Caki2 (cell line): ENCODE measurements at regions not wholly inside any gene's neighbourhood (a gene's known extent, or its start where the extent isn't known, plus 50 kb on each side); places are given as distances from the start of the nearest gene placed in this dataset.

Experiments
- DNase-seq: peaks from one replicate; pipeline ENCODE4 v3.0.0-alpha.2; 2015; ENCODE audit warnings: low read depth
- in situ Hi-C: cut with HindIII; loops from 2 replicates; pipeline ENCODE4 v1.10.0; 2016; ENCODE audit warnings: low sequenced_read_pairs, low pct_unique_long_range_greater_than_20kb, mixed read lengths

DNA sequence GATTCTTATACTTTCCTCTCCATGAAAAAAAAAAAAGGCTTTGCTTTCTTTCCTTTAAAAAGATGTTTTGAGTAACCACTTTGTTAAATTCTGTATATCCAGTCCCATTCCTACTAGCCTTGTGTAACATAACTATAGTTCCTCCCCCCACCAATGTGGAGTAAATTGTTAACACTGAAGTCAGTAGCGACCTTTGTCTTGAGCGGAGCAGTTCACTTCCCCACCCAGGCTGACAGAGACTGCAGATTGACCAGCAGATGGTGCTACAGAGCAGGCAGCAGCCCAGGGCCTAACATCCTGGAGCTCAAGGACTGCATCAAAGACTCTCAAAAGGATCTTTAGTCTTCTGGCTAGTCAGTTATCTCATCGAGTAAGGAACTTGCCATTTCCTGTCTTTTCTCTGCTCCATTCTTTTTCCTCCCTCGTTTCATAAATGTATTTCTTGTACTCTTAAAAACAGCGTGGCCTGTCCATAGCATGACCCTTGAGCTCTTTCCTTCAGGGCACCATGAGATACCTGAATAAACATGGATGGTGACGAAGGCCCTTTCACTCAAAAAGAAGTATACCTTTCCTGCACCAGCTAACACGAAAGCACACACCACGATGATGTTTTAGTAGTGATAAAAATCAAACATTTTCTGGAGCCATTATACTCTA, 503.5 kb upstream of the PKN2 start:
- DNase-seq, result peak; percentile 41
- in situ Hi-C loops, result no loop called here

DNA sequence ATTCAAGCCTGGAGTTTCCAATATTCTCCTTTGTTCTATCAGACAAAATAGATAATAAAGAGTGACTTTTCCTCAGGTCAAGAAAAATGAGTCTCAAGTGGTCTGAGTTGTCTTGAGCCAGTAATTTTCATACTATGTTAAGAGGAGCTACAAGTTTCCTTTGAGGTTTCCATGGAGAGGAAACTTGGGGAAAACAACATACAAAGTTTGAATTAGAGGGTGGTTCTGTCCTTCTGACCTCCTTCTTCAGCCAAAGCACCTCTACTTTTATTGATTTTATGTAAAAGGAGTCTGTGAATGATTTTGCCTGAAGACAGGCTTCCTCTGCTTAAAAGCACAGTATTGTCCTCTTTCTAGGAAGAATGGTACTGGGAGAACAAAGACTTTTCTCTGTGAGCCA, 497.2 kb upstream of the PKN2 start:
- DNase-seq, result no peak
- in situ Hi-C loops, result no loop called here

DNA sequence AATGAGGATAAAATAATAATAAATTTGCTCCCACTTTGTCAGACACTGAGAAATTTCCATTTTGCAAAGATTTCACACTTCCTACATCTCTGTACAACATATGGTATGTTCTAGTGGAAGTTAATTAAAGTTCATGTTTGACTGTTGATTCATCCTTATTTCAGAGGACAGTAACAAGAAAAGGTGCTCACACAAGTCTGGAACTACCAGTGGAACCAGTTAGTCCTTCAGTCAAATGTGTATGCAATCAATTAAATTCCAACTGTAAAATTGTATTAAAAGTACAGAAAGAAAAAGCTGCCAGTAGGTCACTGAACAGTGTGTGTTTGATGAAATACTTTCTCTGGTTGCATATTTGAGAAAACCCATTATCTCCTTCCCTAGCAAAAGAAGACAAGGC, 496.0 kb upstream of the PKN2 start:
- in situ Hi-C loops, result no loop called here
- DNase-seq, result no peak

DNA sequence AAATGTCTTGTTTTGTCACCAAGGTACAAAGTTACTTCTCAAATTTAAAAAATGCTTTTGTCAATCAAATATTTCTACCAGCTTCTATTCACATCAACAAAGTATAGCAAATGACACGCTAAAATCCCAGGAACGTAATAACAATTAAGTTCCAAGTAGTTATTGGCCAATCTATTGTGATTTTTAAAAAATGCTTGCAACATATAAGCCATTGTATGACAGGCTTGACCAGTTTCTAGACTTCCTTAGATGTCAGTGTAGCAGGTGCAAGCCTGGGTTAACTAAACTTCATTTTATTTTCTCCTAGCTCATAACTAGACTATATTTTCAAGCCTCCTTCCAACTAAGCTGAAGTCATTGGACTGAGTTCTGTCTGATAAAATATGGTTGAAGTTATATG, 494.5 kb upstream of the PKN2 start:
- no peak for DNase-seq
- in situ Hi-C loops, result no loop called here

DNA sequence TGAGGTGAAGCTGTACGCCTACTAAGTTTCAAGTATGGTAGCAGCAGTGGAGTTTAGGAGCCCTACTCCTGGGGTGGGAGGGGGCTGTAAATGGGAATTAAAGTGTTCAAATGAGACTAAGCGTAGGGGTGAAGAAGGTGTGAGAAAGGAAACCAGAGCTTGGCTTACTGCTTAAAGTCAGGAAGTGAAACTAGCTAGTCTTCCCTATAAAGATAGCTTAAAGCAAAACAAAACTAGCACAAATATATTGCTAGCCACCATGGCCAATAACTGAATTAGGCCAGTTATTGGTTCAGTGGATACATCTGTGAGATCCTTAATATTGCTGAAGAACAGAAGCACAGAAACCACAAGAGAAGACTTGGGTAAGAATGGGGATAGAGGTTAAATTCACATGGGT, 492.2 kb upstream of the PKN2 start:
- no peak for DNase-seq
- in situ Hi-C loops, result no loop called here

DNA sequence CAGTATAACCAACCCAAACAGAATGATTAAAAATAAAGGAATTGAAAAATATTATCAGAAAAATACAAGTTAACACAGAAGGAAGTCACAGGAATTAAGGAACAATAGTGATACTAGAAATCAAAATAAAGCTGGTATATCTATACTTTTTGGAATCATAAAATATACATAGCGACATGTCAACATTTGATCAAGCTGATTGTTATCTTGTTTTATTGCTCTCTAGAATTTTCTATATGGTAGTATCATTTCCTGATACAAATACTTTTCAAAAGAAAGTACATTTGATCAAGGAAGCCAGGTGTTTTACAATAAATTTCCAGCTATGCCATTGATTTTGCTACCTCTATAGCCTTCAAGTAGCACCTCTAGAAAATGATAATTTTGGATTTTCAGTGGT, 489.5 kb upstream of the PKN2 start:
- in situ Hi-C loops, result no loop called here
- no peak for DNase-seq

DNA sequence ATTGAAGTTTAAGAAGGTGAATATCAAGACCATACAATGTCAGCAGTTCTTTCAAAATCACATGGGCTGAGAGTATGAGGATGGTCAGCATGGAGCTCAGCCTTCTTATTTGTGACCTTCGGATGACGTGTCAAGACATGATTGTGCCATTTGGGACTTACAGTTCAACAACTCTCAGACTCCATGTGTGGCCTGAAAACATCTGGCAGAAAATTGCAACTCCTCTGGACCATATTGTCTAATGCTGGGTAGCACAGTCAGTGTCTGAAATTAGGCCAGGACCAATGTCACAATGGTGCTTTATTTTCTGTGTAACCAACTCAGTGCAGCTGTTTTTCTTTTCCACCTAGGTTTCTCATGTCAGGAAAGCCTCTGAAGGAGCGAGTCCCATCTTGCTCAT, 483.5 kb upstream of the PKN2 start:
- in situ Hi-C loops, result no loop called here
- DNase-seq, result no peak

DNA sequence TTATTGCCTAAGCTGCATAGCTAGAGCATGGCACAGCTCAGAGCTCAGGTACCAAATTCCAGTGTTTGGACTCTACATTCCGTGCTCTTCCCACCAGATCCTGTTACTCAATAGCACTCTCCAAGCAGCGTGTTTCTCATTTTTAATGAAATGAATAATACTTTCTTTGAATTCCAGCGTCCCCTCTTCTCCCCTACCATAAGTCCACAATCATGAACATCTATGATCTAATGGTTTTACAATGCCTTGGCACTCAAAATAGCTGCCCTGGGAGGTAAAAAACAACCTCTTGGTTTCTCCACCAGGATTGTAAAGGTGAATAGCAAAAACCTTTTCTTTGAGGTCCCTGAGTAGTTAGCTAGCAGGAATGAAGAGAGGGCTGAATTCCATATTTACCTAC, 480.0 kb upstream of the PKN2 start:
- no peak for DNase-seq
- in situ Hi-C loops, result no loop called here

DNA sequence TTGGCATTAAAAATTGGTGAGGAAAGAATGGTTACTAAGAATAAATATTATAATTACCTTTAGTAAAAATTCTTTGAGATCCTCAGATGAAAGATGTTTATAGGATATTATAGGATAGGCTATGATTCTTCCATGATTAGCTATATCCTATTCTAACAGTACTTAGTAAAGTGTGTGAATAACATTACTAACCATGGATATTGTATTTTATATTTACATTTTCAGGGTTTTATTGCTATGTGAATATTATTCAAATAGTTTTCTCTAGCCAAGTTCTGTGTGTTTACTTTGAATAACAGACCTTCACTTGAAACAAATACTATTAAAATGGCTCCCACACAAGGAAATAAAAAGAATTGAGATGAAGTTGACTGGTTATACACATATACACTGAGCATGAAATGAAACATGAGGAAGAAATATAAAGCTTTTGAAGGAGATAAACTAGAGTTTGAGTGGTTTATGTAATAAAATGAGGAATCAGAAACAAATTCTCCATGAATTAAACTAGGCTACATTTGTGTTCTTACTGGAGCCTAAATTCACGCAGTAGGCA, 479.4 kb upstream of the PKN2 start:
- in situ Hi-C loops, result no loop called here
- DNase-seq, result no peak

DNA sequence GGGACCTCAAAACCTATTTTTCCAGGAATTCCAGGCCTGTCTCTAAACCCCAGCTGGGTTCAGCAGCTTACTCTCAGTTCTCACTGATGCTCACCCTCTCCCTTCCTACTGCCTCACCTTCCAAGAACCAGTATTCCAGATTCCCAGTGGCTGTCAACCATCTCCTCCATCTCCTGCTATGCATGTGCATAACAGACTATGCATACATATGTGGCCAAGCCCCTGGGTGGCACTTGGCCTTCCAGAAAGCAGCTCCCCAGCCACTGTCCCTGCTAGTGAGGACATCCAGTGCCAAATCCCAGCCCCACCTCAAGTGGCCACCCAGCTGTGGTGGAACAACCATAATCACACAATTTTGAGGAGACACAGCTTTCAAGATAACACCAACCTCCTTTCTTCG, 475.7 kb upstream of the PKN2 start:
- in situ Hi-C loops, result no loop called here
- no peak for DNase-seq

DNA sequence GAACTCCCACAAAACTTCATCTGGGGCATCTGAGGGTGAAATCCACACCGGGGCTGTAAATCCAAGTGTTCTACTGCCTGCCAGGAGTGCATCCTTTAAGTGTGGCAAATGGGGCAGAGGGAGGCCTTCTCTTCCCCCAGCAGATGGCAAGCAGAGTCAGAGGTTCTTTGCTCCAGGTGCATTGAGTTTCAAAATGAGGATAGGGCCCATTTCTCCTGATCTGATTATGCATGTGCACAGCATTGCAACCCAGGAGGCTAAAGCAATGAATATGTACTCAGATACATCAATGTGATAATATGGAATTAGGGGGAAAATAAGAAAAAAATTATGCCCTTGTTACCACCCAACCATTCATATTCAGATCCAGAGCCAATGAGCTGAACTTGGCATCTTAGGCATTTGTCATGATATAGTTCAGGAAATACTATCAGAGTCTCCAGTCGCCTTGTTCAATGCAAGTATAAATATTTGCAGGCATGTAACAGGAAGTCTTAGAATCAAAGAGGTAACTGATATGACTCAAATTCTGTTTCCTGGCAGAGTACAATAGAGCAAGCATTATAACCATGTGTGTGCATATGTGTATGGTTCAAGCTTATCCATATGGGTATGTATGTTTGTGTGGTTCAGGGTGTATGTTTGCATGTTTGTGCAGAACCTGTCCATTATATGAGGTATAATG, 473.8 kb upstream of the PKN2 start:
- in situ Hi-C loops, result no loop called here
- DNase-seq, result no peak

DNA sequence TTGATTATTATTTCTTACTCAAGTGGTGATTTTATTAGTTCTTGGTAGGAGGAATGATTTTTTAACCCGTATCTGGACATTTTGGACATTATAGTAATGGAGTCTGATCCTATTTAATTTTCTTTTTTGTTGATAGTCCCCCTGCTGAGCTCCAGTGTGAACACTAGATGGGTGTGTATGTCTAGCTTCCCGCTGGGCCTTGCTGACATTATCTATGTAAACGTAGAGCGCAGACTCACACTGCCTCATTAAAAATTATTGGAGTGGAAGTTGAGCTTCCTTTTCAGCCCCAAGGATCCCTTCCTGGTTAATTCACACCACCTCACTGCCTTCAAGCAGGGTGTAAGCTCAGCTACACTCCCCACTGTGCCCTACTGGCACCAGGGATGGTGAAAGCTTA, 467.6 kb upstream of the PKN2 start:
- no peak for DNase-seq
- in situ Hi-C loops, result no loop called here

DNA sequence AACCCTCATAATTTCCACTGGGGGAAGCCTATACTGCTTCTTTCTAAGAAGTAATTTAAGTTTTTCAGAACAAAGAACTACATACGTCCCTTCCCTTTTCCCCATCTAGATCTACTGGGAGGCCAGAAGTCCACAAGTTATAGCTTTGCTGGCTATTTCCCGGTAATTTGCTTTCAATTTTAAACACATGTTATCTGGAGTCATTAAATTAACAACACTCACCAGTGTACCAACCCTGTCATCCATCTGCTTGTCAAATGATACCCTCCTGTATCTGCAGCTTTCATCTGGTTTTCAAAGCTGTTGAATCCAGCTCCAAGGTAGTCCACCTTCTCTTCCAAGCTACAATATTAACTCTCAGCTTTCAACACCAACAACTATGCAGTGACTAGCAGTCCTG, 466.7 kb upstream of the PKN2 start:
- in situ Hi-C loops, result no loop called here
- DNase-seq, result no peak

DNA sequence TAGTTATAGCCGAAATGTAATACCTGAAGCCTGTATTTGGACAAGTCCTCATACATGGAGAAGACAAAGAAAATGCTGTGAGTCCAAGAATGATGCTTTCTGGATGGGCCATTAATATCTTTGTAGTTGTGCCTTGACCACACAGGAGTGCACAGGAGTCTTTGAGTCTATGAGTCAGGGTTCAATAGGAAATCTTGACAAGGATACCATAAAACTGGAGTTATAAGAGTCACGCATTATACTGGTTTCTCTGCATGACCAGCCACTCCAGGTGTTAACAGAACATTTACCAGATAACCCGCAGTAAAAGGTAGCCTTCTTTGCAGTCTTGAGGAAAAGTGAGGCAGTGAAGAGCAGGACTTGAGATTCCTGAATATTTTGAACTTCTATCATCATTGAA, 464.6 kb upstream of the PKN2 start:
- in situ Hi-C loops, result no loop called here
- no peak for DNase-seq

DNA sequence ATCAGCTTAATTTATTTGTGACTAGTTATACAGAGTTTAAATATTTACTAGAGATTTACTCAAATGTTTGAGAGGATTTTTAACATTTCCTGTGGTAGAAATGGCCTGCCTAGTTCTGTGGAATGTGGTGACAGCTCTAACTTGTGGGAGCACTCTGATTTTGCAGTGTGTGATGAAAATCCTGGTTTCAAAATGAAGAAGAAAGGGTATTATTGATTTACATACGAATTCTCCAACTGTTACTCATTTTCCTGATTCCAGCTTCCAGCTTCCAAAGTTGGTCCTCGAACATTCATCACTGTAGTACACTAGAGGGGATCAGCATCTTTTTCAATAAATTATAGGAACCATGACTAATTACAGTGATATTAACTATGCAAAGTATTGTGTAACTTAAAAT, 462.7 kb upstream of the PKN2 start:
- no peak for DNase-seq
- in situ Hi-C loops, result no loop called here

DNA sequence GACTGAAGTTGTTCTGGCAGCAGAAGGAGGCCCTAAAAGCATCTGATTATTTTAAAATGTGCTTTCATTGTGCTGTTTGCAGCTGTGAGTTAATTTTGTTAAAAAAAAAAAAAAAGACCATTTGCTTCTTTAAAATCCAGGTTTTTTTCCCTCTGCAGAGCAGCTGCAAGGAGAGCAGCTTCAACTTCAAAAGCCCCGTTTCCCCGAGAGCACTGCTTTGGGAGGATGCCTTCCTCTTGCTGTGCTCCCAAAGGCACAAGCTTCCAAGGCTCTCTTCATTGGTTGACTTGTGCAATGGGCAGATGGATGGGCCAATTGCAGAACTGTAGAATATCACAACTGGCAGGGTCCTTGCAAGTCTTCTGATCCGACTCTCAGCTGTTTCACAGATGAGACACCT, 459.2 kb upstream of the PKN2 start:
- no peak for DNase-seq
- in situ Hi-C loops, result no loop called here

DNA sequence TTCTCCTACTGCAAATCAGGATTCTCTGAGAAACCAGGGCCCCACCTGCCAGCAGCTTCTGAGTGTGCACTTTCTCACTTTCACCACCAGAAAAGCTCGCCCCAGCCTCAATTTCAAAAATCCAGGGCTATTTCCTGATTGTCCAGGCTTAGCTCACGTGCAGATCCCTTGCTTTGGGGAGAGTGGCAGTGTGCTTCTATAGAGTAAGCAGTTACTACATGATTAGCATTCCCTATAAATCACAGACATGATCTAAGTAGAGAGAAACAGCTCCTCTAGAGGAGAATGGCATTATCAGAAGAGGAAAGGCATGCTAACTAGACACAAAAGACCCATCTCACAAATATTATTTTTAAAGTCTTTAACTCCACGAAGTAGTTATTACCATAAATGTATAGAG, 456.0 kb upstream of the PKN2 start:
- DNase-seq, result peak; percentile 1
- in situ Hi-C loops, result no loop called here

DNA sequence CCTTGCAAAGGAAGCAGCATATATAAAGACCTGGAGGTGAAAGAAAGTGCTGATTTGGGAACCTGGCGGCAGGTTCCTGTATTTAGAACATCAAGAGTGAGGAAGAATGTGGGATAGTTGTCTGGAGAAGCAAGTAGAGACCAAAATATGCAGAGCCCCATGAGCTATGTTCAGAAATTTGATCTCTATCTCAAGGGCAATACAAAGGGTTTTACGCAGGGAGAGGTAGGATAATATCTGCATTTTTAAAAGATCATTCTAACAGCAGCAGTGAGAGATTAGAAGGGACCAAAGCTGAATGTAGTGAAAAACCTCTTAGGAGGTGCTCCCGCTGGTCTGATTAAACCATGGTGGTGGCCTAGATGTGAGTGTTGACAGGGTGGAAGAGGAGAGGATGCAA, 453.9 kb upstream of the PKN2 start:
- no peak for DNase-seq
- in situ Hi-C loops, result no loop called here

DNA sequence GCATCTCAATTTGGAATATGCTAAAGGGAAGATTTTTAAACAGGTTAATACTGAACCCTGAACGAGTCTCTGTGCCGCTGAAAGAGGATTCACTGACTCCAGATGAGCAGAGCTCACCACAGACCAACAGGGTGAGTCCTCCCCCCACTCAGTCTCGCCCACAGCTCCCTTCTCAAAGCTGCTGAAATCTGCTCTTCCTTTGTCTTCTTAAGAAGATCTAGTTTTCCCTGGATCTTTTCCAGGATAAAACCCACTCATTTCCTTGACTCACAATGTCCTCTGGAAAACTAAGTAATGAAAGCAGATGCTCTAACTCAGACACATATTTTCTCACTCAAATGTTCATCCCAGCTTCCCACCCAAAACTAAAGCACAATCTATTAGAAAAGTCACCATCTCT, 447.0 kb upstream of the PKN2 start:
- no peak for DNase-seq
- in situ Hi-C loops, result no loop called here

DNA sequence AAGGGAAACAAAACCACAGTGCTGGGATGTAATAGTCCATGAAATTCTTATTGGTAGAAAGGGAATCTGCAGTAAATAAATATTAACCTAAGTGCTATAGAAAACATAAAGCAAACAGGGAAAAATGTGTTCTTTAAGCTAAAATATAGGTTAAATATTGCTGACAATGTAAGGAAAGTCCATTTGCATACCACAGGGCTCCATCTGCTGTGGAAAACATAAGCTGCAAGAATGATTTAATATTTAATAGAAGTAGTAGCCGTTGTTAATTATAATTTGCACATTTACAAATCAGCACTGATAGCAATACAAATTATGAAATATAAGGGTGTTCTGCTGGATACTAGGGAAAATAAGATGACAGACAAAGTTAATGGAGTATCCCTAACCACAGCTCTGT, 444.9 kb upstream of the PKN2 start:
- in situ Hi-C loops, result no loop called here
- DNase-seq, result no peak
